Psoas muscle (tissue), 7 donors: ENCODE measurements at regions not wholly inside any gene's neighbourhood (a gene's known extent, or its start where the extent isn't known, plus 50 kb on each side); places are given as distances from the start of the nearest gene placed in this dataset.

ENCODE experiments used
- ATAC-seq, 4 donors: fragments of 200-7000 bp; cut with Tn5 transposase; one replicate each; pipeline ENCODE4 v1.9.1; 2020; ENCODE audit warnings: moderate library complexity in 3 of 4, mild to moderate bottlenecking in 2 of 4
- DNase-seq, 2 donors: peaks; one replicate each; pipeline ENCODE4 v3.0.0-alpha.2; 2020
- H3K27ac ChIP-seq: fragments of 200-600 bp; one replicate; pipeline ENCODE4 v1.8.0; 2022
- H3K27me3 ChIP-seq, 3 donors: fragments of 200-600 bp in 1 of 3; one replicate each; pipeline versions ENCODE4 v1.6.1 to v1.8.0; 2013 to 2022; ENCODE audit warnings: low read length in 2 of 3, mild to moderate bottlenecking in 2 of 3, moderate library complexity in 1 of 3; ENCODE audit not compliant: insufficient read depth in 3 of 3
- H3K36me3 ChIP-seq, 2 donors: fragments of 200-600 bp in 1 of 2; one replicate each; pipeline versions ENCODE4 v1.6.1 to v1.8.0; 2013 to 2022; ENCODE audit warnings: low read depth in 1 of 2, mild to moderate bottlenecking in 1 of 2, moderate library complexity in 1 of 2; ENCODE audit not compliant: insufficient read depth in 1 of 2
- H3K4me1 ChIP-seq: fragments of 200-600 bp; one replicate; pipeline ENCODE4 v1.8.0; 2022
- H3K4me3 ChIP-seq: fragments of 200-600 bp; one replicate; pipeline ENCODE4 v1.8.0; 2022; ENCODE audit warnings: mild to moderate bottlenecking
- H3K9me3 ChIP-seq: fragments of 200-600 bp; one replicate; pipeline ENCODE4 v1.8.0; 2022
- CTCF ChIP-seq: fragments of 200-600 bp; IDR thresholded peaks from one replicate; pipeline ENCODE4 v1.8.0; 2022; ENCODE audit warnings: antibody characterized with exemption
- WGBS, 3 donors: extraction: QIAGEN DNeasy Blood & Tissue Kit; methylation state at CpG; one replicate each; pipeline versions ENCODE4 v1.1.6 to v1.1.7; 2013; 5-methylcytosine and 5-hydroxymethylcytosine counted together
- intact Hi-C, 2 donors: fragments of 100-400 bp; cut with DNase I; formaldehyde crosslinking; loops; one replicate each; pipeline versions ENCODE4 v1.11.0 to v1.14.2; 2022
- donor health status: healthy with polysubstance abuse.
- donor health status: DM: no; HTN: no; CAD: no; lungs with moderate emphysema.
- donor health status: Bipolar disorder and iron deficiency.
- donor health status: healthy.
- donor health status: DM: yes; HTN: yes; CAD: no.
- donor health status: DM: no; HTN: no; CAD: no.
- donor health status: DM: yes; HTN: yes; CAD: no.

DNA sequence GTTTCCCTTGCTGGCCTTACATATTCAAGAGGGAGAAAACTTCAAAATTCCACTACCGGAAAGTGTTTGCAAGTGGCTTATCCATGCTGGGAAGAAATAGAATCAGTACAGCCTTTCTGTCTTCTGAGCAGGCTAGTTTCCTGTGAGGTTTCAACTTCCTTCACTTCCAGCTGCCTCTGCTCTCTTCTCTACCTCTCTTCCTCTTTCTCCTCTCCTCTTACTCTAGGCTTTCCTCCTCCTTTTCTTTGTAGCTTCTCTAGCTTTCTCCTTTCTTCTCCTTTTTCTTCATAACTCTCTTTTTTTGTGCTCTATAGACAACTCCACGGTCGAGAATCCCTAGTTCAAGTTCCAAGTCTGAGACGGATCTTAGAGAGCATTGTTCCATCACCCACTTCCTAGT lies 421.8 kb downstream of the ETS1 start:
- Histone ChIP-seq H3K27ac (no peak overlapping the region), H3K27me3 (peaks cover 0 to 4% (median 0%) of the 10 kb centered on the region in 3 donors), H3K4me1 (no peaks in the 10 kb centered on the region), H3K4me3 (no peak overlapping the region), H3K36me3 (no peaks in the 10 kb centered on the region), H3K9me3 (no peaks in the 10 kb centered on the region)
- no peak for TF ChIP-seq CTCF
- DNase-seq (no peak), ATAC-seq (no peak)
- WGBS, 3 donors: 69 to 83% (median 81%) methylated on average over 4 of the region's 4 CpGs
- intact Hi-C loops: no loop called here

DNA sequence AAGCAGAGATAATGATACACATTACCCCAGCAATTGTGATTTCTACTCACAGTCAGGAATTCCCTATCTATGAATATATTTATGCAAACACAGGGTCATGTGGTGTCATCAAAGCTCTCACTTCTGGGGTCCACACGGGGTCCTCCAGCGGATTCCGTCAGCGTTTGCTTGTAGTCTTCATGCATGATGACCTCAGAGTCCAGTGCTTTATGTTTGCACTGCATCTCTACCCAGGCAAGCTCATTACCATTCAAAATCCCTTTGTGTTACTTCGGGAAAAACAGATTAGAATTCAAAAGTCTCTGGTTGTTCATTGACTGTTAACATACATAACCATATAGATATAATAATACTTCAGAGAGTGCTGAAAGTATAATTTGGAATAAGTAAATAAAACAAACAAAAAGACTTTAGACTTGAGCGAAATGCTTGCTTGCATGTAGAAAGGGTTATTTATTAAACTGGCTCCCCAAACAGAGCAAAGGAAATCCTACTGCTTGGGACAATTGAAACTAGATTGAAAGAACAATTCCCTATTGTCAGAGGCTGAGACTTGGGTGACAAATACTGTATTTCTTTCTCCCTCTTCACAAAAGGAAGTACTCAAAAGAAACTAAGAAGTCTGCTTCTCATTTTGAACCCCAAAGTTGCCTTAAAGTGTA lies 423.1 kb downstream of the ETS1 start:
- H3K27me3 ChIP-seq: peaks cover 0 to 4% (median 0%) of the 10 kb centered on the region in 3 donors
- 82 to 87% (median 82%) methylated on average over 6 of the region's 6 CpGs for WGBS, 3 donors
- no peak for ATAC-seq
- no peaks in the 10 kb centered on the region for H3K9me3 ChIP-seq
- no peak overlapping the region for H3K4me3 ChIP-seq
- H3K36me3 ChIP-seq: no peaks in the 10 kb centered on the region
- H3K4me1 ChIP-seq: no peaks in the 10 kb centered on the region
- H3K27ac ChIP-seq: no peak overlapping the region
- DNase-seq: no peak
- intact Hi-C loops: no loop called here
- no peak for TF ChIP-seq CTCF

GRCh38 chr11:128161994-128162393 lies 425.4 kb downstream of the ETS1 start:
- peaks cover 0 to 2% (median 0%) of the 10 kb centered on the region in 3 donors for H3K27me3 ChIP-seq
- no peaks in the 10 kb centered on the region for H3K36me3 ChIP-seq
- TF ChIP-seq CTCF: no peak
- no peaks in the 10 kb centered on the region for H3K4me1 ChIP-seq
- ATAC-seq: no peak
- intact Hi-C loops: no loop called here
- 35 to 48% (median 43%) methylated on average over 1 of the region's 1 CpG for WGBS, 3 donors
- no peaks in the 10 kb centered on the region for H3K9me3 ChIP-seq
- no peak overlapping the region for H3K27ac ChIP-seq
- DNase-seq: no peak
- H3K4me3 ChIP-seq: no peak overlapping the region

DNA sequence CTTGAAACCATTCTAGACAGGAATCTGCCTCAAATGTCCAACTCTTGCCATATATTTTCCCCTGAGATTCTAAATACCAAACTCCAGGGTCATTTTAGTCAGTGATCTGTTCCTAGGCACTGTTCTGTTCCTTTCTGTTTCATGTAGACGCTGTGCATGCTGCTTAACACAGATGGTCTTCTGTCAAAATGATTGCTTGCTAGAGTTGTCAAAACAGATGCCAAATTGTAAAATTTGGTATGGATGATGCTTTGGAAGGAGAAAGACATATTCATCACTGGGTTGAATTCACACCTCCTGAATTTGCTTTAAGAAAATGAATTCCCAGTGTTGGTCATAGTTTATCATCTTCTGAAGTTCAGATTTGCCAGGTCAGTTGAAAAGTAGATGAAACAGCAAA lies 425.9 kb downstream of the ETS1 start:
- no peaks in the 10 kb centered on the region for H3K9me3 ChIP-seq
- H3K36me3 ChIP-seq: no peaks in the 10 kb centered on the region
- no peak overlapping the region for H3K4me3 ChIP-seq
- no peak for TF ChIP-seq CTCF
- no peaks in the 10 kb centered on the region for H3K4me1 ChIP-seq
- H3K27ac ChIP-seq: no peak overlapping the region
- no peaks in the 10 kb centered on the region for H3K27me3 ChIP-seq
- DNase-seq: no peak
- ATAC-seq: no peak
- 37 to 40% (median 38%) methylated on average over 1 of the region's 1 CpG for WGBS, 3 donors
- intact Hi-C loops: no loop called here

DNA sequence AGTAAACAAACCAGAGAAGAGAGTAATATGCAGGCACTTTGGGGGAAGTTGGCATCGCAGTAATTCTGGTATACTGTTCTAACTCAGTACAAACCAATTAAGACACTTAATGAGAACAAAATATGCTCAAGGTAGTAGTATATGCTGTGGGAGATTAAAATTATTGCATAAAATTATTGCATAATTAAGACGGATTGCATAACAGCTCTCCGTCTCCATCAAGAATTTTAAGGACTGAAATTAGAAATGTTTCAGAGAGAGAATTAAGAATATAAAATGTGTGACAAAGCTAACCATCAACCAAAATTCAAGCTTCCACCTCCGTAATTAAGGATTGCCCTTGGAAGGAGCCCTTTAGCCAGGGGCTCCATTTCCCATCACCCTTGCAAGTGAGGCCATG lies 428.5 kb downstream of the ETS1 start:
- Histone ChIP-seq H3K36me3 (no peaks in the 10 kb centered on the region), H3K27ac (no peak overlapping the region), H3K27me3 (peaks cover 0 to 2% (median 0%) of the 10 kb centered on the region in 3 donors), H3K4me1 (no peaks in the 10 kb centered on the region), H3K4me3 (no peak overlapping the region), H3K9me3 (no peaks in the 10 kb centered on the region)
- intact Hi-C loops: loop anchor here (5.0 kb wide), 3 partner anchors 127 to 798 kb away; no protein-coding TSS in a partner anchor
- ATAC-seq: no peak
- DNase-seq: no peak
- WGBS, 3 donors: 91 to 93% (median 92%) methylated on average over 4 of the region's 4 CpGs
- TF ChIP-seq CTCF: no peak
